PC-3 (cell line): ENCODE measurements at regions not wholly inside any gene's neighbourhood (a gene's known extent, or its start where the extent isn't known, plus 50 kb on each side); places are given as distances from the start of the nearest gene placed in this dataset.

Experiments used
- ATAC-seq: fragments of 200-7000 bp; cut with Tn5 transposase; 2 replicates; pipeline ENCODE4 v1.9.1; 2020; ENCODE audit warnings: mild to moderate bottlenecking, moderate library complexity
- BruUV-seq: library from RNA; stranded (reverse); fragments of 400-500 nt; replicated peaks from 2 replicates; lab custom pipeline; 2021; lab: Mats Ljungman, UMichigan
- CTCF ChIA-PET: fragments of 300-600 bp; sonication (Branson Sonifier 250); formaldehyde crosslinking; loops from one replicate; lab custom pipeline; 2022; ENCODE audit warnings: antibody characterized with exemption; lab: Charles Lee
- POLR2A ChIA-PET: fragments of 300-600 bp; sonication (Branson Sonifier 250); formaldehyde crosslinking; loops from one replicate; lab custom pipeline; 2022; ENCODE audit warnings: antibody characterized with exemption; ENCODE audit not compliant: unreplicated experiment; lab: Charles Lee
- DNase-seq: peaks from one replicate; pipeline ENCODE4 v3.0.0-alpha.2; 2015
- H2AFZ ChIP-seq: fragments of 300-600 bp; sonication (generic); 2 replicates; pipeline ENCODE4 v1.6.0; 2016; ENCODE audit warnings: antibody characterized with exemption, low read length
- H3F3A ChIP-seq: fragments of 300-600 bp; sonication (generic); one replicate; pipeline ENCODE4 v1.6.0; 2017; ENCODE audit warnings: antibody characterized with exemption, low read length, control low read depth, mild to moderate bottlenecking; ENCODE audit not compliant: unreplicated experiment
- H3K27ac ChIP-seq: fragments of 300-600 bp; sonication (generic); 2 replicates; pipeline ENCODE4 v1.5.1; 2016; ENCODE audit warnings: mild to moderate bottlenecking, low read length
- H3K27me3 ChIP-seq: fragments of 300-600 bp; sonication (generic); 2 replicates; pipeline ENCODE4 v1.6.1; 2016; ENCODE audit warnings: low read length, mixed read lengths
- H3K36me3 ChIP-seq: fragments of 300-600 bp; sonication (generic); 2 replicates; pipeline ENCODE4 v1.6.1; 2016; ENCODE audit warnings: low read depth, mixed run types, low read length, mixed read lengths
- H3K4me1 ChIP-seq: fragments of 300-600 bp; sonication (generic); 2 replicates; pipeline ENCODE4 v1.5.1; 2016; ENCODE audit warnings: low read length; ENCODE audit not compliant: insufficient read depth
- H3K4me2 ChIP-seq: fragments of 300-600 bp; sonication (generic); 2 replicates; pipeline ENCODE4 v1.6.0; 2016; ENCODE audit warnings: low read length
- H3K4me3 ChIP-seq: fragments of 300-600 bp; sonication (generic); 2 replicates; pipeline ENCODE4 v1.5.1; 2016; ENCODE audit warnings: mild to moderate bottlenecking, low read length, mixed read lengths
- H3K79me2 ChIP-seq: fragments of 300-600 bp; sonication (generic); 2 replicates; pipeline ENCODE4 v1.6.1; 2017; ENCODE audit warnings: low read length, mixed read lengths
- H3K9ac ChIP-seq: fragments of 300-600 bp; sonication (generic); 2 replicates; pipeline ENCODE4 v1.6.0; 2016; ENCODE audit warnings: mild to moderate bottlenecking, low read length
- H3K9me2 ChIP-seq: fragments of 300-600 bp; sonication (generic); replicated peaks from 2 replicates; pipeline ENCODE4 v1.6.1; 2016; ENCODE audit warnings: mixed run types, low read length, mixed read lengths
- H3K9me3 ChIP-seq: fragments of 300-600 bp; sonication (generic); 2 replicates; pipeline ENCODE4 v1.6.1; 2016; ENCODE audit warnings: low read length, mixed read lengths
- H4K20me1 ChIP-seq: fragments of 300-600 bp; sonication (generic); 2 replicates; pipeline ENCODE4 v1.6.1; 2016; ENCODE audit warnings: low read length, mixed read lengths
- CTCF ChIP-seq: fragments of 300-600 bp; sonication (generic); conservative IDR thresholded peaks from 2 replicates; pipeline ENCODE4 v1.5.1; 2017; ENCODE audit warnings: antibody characterized with exemption, low read depth, mild to moderate bottlenecking, low read length
- EZH2 ChIP-seq: fragments of 300-600 bp; sonication (generic); IDR thresholded peaks from one replicate; pipeline ENCODE4 v1.6.1; 2017; ENCODE audit warnings: antibody characterized with exemption, mild to moderate bottlenecking, low read length; ENCODE audit not compliant: unreplicated experiment
- EZH2phosphoT487 ChIP-seq: fragments of 300-600 bp; sonication (generic); IDR thresholded peaks from 2 replicates; pipeline ENCODE4 v1.6.1; 2018; ENCODE audit warnings: mild to moderate bottlenecking, antibody characterized with exemption, low read length, borderline replicate concordance
- intact Hi-C: fragments of 100-400 bp; cut with micrococcal nuclease; formaldehyde crosslinking; loops from 2 replicates; pipeline ENCODE4 v1.9.0; 2023

DNA sequence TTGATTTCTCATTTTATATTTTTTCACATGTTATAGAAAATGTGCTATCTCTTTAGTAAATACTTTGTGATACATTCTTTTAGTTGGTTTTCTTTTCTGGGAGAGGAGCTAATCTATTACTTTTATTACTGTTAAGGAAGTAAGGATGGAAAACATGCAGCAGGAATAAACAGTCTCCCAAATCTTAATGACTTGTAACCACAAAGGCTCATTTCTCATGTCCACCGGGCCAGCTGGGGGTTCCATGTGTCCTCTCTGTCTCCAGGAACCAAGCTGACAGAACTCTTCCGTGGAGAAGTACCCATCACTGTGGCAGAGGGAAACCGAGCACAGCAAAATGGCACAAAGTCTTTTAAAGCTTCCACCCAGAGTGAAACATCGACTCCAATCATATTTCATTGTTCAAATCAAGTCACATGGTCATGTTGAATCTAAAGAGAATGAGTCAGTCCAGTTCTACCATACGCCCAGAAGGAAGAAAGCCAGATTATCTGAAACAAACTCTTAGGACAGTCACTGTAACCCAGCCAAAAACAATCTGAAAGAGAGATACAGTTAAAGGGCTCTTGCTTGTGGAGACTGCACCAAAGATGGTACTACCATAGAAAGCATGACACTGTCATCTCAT, 97.1 kb upstream of the CDH6 start:
- peaks cover 9% of the 10 kb centered on the region for H3K4me1 ChIP-seq
- H3K4me2 ChIP-seq, result peak overlapping the region; percentile 25; the same call in 1 of the 2 replicates
- H4K20me1 ChIP-seq, result no peaks in the 10 kb centered on the region
- no peaks in the 10 kb centered on the region for H3K9me2 ChIP-seq
- POLR2A ChIA-PET, result no interaction called here
- DNase-seq (peak; percentile 48), ATAC-seq (no peak; the same call in 1 of the 2 replicates)
- H3K4me3 ChIP-seq, result no peak overlapping the region
- H3F3A ChIP-seq, result no peaks in the 10 kb centered on the region
- no peak for TF ChIP-seq CTCF
- TF ChIP-seq EZH2, result no peak
- no peak overlapping the region for H3K27ac ChIP-seq
- intact Hi-C loops, result no loop called here
- H3K27me3 ChIP-seq, result no peaks in the 10 kb centered on the region; the same call in 1 of the 2 replicates
- H3K9ac ChIP-seq, result no peak overlapping the region
- CTCF ChIA-PET, result no interaction called here
- BruUV-seq, result no TSS peak
- H2AFZ ChIP-seq, result peak overlapping the region; percentile 60
- no peaks in the 10 kb centered on the region for H3K9me3 ChIP-seq
- no peaks in the 10 kb centered on the region for H3K79me2 ChIP-seq
- H3K36me3 ChIP-seq, result no peaks in the 10 kb centered on the region

GRCh38 chr5:31095796-31096195, 97.7 kb upstream of the CDH6 start:
- Histone ChIP-seq H3K79me2 (no peaks in the 10 kb centered on the region), H3K36me3 (no peaks in the 10 kb centered on the region), H3F3A (no peaks in the 10 kb centered on the region), H3K9me3 (no peaks in the 10 kb centered on the region), H3K27me3 (no peaks in the 10 kb centered on the region; the same call in 1 of the 2 replicates), H3K4me2 (no peak overlapping the region), H3K4me3 (no peak overlapping the region), H3K9me2 (no peaks in the 10 kb centered on the region), H2AFZ (no peak overlapping the region), H3K27ac (no peak overlapping the region), H4K20me1 (no peaks in the 10 kb centered on the region), H3K4me1 (peaks cover 9% of the 10 kb centered on the region), H3K9ac (no peak overlapping the region)
- ChIA-PET POLR2A (no interaction called here), CTCF (no interaction called here)
- ATAC-seq (no peak), DNase-seq (no peak)
- intact Hi-C loops, result no loop called here
- TF ChIP-seq EZH2phosphoT487, result no peak
- TF ChIP-seq EZH2, result no peak
- no peak for TF ChIP-seq CTCF
- no TSS peak for BruUV-seq

DNA sequence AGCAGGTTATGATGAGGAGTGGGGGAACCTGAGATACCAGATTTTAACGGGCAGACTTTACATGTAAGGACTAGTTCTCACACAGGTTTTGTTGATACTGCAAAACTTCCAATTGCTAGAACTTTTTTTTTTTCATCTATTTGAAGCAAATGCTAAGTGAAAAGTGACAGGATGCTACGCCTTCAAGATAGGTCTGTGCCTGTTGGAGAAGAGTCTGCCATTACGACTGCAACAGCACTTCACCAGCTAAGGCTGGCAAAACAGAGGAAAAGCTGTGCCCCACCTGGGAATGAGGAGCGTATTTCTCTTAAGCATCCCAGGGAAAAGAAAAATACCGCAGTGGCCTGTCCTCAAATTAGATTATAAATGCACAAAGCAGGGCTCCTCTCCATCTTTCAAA, 102.0 kb upstream of the CDH6 start:
- Histone ChIP-seq H3K27me3 (no peaks in the 10 kb centered on the region; the same call in 1 of the 2 replicates), H3K4me3 (no peak overlapping the region), H3K9me3 (no peaks in the 10 kb centered on the region), H3F3A (no peaks in the 10 kb centered on the region), H3K4me2 (no peak overlapping the region), H3K9me2 (no peaks in the 10 kb centered on the region), H3K27ac (no peak overlapping the region), H3K9ac (no peak overlapping the region), H3K4me1 (peaks cover 7% of the 10 kb centered on the region), H3K79me2 (no peaks in the 10 kb centered on the region), H3K36me3 (no peaks in the 10 kb centered on the region), H4K20me1 (no peaks in the 10 kb centered on the region), H2AFZ (no peak overlapping the region)
- DNase-seq, result no peak
- intact Hi-C loops, result no loop called here
- no peak for ATAC-seq
- POLR2A ChIA-PET, result no interaction called here
- no TSS peak for BruUV-seq
- TF ChIP-seq EZH2 (no peak), EZH2phosphoT487 (no peak), CTCF (no peak)
- CTCF ChIA-PET, result no interaction called here
